ENCODE measurements at regions not wholly inside any gene's neighbourhood (a gene's known extent, or its start where the extent isn't known, plus 50 kb on each side); places are given as distances from the start of the nearest gene placed in this dataset.

GRCh38 chr9:113664181-113664875, 200.8 kb downstream of the RGS3 start:
- TF ChIP-seq, protein P1, sequence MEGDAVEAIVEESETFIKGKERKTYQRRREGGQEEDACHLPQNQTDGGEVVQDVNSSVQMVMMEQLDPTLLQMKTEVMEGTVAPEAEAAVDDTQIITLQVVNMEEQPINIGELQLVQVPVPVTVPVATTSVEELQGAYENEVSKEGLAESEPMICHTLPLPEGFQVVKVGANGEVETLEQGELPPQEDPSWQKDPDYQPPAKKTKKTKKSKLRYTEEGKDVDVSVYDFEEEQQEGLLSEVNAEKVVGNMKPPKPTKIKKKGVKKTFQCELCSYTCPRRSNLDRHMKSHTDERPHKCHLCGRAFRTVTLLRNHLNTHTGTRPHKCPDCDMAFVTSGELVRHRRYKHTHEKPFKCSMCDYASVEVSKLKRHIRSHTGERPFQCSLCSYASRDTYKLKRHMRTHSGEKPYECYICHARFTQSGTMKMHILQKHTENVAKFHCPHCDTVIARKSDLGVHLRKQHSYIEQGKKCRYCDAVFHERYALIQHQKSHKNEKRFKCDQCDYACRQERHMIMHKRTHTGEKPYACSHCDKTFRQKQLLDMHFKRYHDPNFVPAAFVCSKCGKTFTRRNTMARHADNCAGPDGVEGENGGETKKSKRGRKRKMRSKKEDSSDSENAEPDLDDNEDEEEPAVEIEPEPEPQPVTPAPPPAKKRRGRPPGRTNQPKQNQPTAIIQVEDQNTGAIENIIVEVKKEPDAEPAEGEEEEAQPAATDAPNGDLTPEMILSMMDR (IDR thresholded peaks at IDR 0.05; ENCODE audit: insufficient read depth, low read depth, low read length): no peak
- H3K4me3 ChIP-seq (ENCODE audit: low read depth, low read length): no peak overlapping the region
- DNase-seq (ENCODE audit: low read depth): no peak

DNA sequence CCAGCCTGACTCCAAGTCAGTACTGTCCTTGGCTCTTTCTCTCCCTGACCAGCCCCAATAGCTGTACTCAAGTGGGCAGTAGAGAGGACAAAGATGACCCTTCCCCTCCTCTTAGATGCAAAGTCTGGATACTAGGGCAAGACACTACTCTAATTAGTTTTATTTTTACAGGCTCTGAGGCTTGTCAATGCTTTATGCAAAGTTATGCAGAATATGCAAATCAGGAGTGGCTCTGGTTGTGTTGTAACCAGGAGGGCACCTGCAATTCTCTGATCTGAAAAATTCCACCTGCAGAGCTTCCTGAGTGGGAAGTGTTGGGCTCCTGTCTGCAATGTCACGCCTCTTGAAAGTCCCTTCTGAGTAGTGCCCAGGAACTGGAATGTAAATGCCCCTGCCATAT, 201.5 kb downstream of the RGS3 start:
- no peak for DNase-seq (ENCODE audit: low read depth)
- H3K4me3 ChIP-seq (ENCODE audit: low read depth, low read length): no peak overlapping the region
- TF ChIP-seq, protein P1 (IDR thresholded peaks at IDR 0.05; ENCODE audit: insufficient read depth, low read depth, low read length): no peak

DNA sequence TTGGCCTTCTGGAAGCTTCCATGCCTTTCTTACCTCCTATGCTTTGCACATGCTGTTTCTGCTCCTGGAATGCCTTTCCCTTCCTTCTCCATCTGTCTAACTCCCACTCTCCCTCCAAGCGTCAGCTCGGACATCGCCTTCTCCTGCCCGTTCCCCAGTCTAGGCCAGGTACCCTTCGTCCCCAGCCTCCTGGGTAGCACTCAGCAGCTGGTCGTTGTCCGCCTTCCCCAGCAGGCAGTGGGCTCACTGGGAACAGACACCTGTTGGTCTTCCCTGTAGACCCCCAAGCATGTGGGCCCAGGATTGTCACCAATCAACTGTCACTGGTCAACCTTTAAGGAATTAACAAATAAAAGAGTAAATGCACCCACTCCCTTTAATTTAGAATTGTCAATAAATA, 202.2 kb downstream of the RGS3 start:
- DNase-seq (ENCODE audit: low read depth): no peak
- TF ChIP-seq, protein P1 (IDR thresholded peaks at IDR 0.05; ENCODE audit: insufficient read depth, low read depth, low read length): no peak
- H3K4me3 ChIP-seq (ENCODE audit: low read depth, low read length): no peak overlapping the region

- TF ChIP-seq, protein P1 (IDR thresholded peaks at IDR 0.05; ENCODE audit: insufficient read depth, low read depth, low read length): no peak
- DNase-seq (ENCODE audit: low read depth): no peak
- H3K4me3 ChIP-seq (ENCODE audit: low read depth, low read length): no peak overlapping the region
These were observed 204.5 kb downstream of the RGS3 start for GRCh38 chr9:113668061-113668460.

DNA sequence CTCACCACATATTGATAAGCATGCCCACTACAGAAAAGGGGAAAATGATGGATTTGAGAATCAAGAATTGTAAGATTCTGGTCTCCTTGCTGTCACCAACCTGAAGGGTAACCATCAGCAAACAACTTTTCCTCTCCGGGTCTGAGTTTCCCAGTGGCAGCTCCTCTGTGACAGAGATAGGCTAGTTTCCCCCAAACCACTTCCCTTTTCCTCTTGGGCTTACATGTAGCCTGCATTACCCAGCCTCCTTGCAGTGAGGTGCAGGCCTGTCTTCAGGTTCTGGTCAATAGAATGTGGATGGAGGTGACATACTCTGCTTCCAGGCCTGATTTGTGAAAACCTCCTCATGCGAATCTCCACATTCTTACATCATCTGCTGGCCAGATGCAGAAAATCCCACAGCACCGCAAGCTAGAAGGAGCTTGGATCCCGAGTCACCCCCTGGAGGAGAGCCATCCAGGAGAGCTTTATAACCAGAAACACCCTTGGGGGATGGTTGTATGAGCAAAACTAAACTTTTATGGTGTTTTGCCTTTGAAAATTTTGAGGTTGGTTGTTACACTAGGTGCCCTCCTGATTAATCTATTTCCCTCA, 206.1 kb downstream of the RGS3 start:
- H3K4me3 ChIP-seq (ENCODE audit: low read depth, low read length): no peak overlapping the region
- peak; percentile 32 for DNase-seq (ENCODE audit: low read depth)
- TF ChIP-seq, protein P1 (IDR thresholded peaks at IDR 0.05; ENCODE audit: insufficient read depth, low read depth, low read length): no peak

DNA sequence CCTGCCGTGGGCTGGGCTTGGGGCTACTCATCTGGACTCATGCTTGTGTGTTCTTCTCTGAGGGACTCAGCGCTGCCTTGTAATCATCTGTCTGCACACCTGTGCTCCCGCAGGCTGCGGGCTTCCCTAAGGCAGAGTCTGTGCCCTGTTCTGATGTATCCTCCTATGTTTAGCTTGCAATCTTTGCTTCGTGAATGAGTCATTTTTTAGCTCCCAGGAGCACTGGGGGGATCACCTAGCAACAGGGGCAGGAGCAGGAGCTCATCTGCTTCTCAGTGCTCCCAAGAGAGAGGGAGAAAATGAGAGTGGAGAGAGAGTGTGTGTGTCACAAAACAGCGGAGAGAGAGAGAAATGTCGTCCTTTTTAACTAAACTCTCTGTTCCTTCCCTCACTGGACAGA, 202.4 kb upstream of the ZNF618 start:
- H3K4me3 ChIP-seq (ENCODE audit: low read depth, low read length): no peak overlapping the region
- TF ChIP-seq, protein P1 (IDR thresholded peaks at IDR 0.05; ENCODE audit: insufficient read depth, low read depth, low read length): no peak
- peak; percentile 40 for DNase-seq (ENCODE audit: low read depth)

All from fibroblast of villous mesenchyme (primary cell).